Loucy (cell line): ENCODE measurements at regions not wholly inside any gene's neighbourhood (a gene's known extent, or its start where the extent isn't known, plus 50 kb on each side); places are given as distances from the start of the nearest gene placed in this dataset.

ENCODE experiments used
- H2AFZ ChIP-seq: fragments of 200-600 bp; sonication (generic); 2 replicates; pipeline ENCODE4 v1.6.0; 2016; ENCODE audit warnings: antibody characterized with exemption, mild to moderate bottlenecking, low read length, moderate library complexity
- H3F3A ChIP-seq: fragments of 200-600 bp; 2 replicates; pipeline ENCODE4 v1.6.0; 2016; ENCODE audit warnings: antibody characterized with exemption, low read depth, mild to moderate bottlenecking
- H3K27me3 ChIP-seq: fragments of 200-600 bp; sonication (generic); 2 replicates; pipeline ENCODE4 v1.6.1; 2014; ENCODE audit warnings: low read length, mild to moderate bottlenecking; ENCODE audit not compliant: insufficient read depth, poor library complexity, severe bottlenecking
- H3K36me3 ChIP-seq: fragments of 200-600 bp; sonication (generic); 2 replicates; pipeline ENCODE4 v1.6.1; 2016; ENCODE audit warnings: low read length; ENCODE audit not compliant: insufficient read depth
- H3K4me1 ChIP-seq: fragments of 200-600 bp; sonication (generic); 2 replicates; pipeline ENCODE4 v1.5.1; 2014; ENCODE audit warnings: low read length, mild to moderate bottlenecking; ENCODE audit not compliant: insufficient read depth, poor library complexity, severe bottlenecking
- H3K4me2 ChIP-seq: fragments of 200-600 bp; sonication (generic); 2 replicates; pipeline ENCODE4 v1.6.0; 2014; ENCODE audit warnings: antibody characterized with exemption, low read length, low read depth, mild to moderate bottlenecking; ENCODE audit not compliant: poor library complexity, severe bottlenecking
- H3K4me3 ChIP-seq: fragments of 200-600 bp; sonication (generic); 2 replicates; pipeline ENCODE4 v1.5.1; 2014; ENCODE audit warnings: low read length, mild to moderate bottlenecking, mixed read lengths; ENCODE audit not compliant: poor library complexity, severe bottlenecking
- H3K79me2 ChIP-seq: fragments of 200-600 bp; sonication (generic); 2 replicates; pipeline ENCODE4 v1.6.1; 2014; ENCODE audit warnings: low read length; ENCODE audit not compliant: insufficient read depth
- H3K9ac ChIP-seq: fragments of 200-600 bp; sonication (generic); 2 replicates; pipeline ENCODE4 v1.6.0; 2014; ENCODE audit warnings: mild to moderate bottlenecking, low read depth, low read length, moderate library complexity; ENCODE audit not compliant: poor library complexity, severe bottlenecking
- H3K9me2 ChIP-seq: fragments of 200-600 bp; sonication (generic); replicated peaks from 2 replicates; pipeline ENCODE4 v1.6.1; 2016; ENCODE audit warnings: low read depth, low read length, mixed read lengths
- H3K9me3 ChIP-seq: fragments of 200-600 bp; sonication (generic); 2 replicates; pipeline ENCODE4 v1.6.1; 2014; ENCODE audit warnings: mild to moderate bottlenecking, antibody characterized with exemption, low read length, low read depth; ENCODE audit not compliant: insufficient read depth
- H4K20me1 ChIP-seq: fragments of 200-600 bp; sonication (generic); 2 replicates; pipeline ENCODE4 v1.6.0; 2014; ENCODE audit warnings: antibody characterized with exemption, low read length, mild to moderate bottlenecking; ENCODE audit not compliant: insufficient read depth, poor library complexity, severe bottlenecking
- CTCF ChIP-seq: fragments of 200-600 bp; sonication (generic); conservative IDR thresholded peaks from 2 replicates; pipeline ENCODE4 v1.5.1; 2014; ENCODE audit warnings: mild to moderate bottlenecking, antibody characterized with exemption, low read length
- EZH2phosphoT487 ChIP-seq: fragments of 200-600 bp; IDR thresholded peaks from 2 replicates; pipeline ENCODE4 v1.6.1; 2018; ENCODE audit warnings: antibody characterized with exemption, mild to moderate bottlenecking, moderate library complexity, borderline replicate concordance

DNA sequence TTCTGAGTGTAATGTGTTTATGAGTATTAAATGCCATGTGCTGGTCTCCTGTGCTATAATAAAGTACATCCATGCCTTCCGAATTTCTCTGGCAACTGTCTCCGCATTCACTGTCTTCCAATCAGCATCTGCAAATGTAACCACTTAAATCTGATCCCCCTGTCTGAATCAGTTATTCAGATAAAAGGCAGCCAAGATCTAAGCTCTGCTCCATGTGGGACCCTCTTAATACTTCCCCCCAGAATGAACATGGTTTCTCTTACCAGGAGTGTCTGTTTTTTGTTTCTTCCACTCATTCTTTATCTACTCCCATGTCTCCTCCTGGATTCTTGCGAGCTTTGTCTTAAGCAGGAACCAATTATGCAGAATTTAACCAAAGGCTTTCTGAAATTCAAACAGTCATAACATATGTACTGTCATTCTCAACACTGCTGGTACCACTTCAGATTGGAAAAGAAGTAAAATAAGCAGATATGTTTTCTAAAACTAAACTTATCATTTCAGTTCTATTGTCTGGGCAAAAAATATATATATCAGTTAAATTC, 996.7 kb upstream of the FLRT2 start:
- no peak overlapping the region for H3K9ac ChIP-seq
- no peaks in the 10 kb centered on the region for H3K79me2 ChIP-seq
- H3F3A ChIP-seq = no peaks in the 10 kb centered on the region
- TF ChIP-seq CTCF = no peak
- no peak for TF ChIP-seq EZH2phosphoT487
- H3K27me3 ChIP-seq = no peaks in the 10 kb centered on the region
- no peaks in the 10 kb centered on the region for H4K20me1 ChIP-seq
- H3K4me3 ChIP-seq = no peak overlapping the region
- H3K9me3 ChIP-seq = no peaks in the 10 kb centered on the region
- no peak overlapping the region for H3K4me2 ChIP-seq
- no peaks in the 10 kb centered on the region for H3K9me2 ChIP-seq
- no peaks in the 10 kb centered on the region for H3K4me1 ChIP-seq
- H2AFZ ChIP-seq = no peak overlapping the region
- H3K36me3 ChIP-seq = no peaks in the 10 kb centered on the region

- Histone ChIP-seq H3K27me3 (no peaks in the 10 kb centered on the region), H2AFZ (no peak overlapping the region), H3K79me2 (no peaks in the 10 kb centered on the region), H3K4me2 (no peak overlapping the region), H3K9me3 (no peaks in the 10 kb centered on the region), H3K9me2 (no peaks in the 10 kb centered on the region), H3F3A (no peaks in the 10 kb centered on the region), H3K36me3 (no peaks in the 10 kb centered on the region), H3K4me1 (no peaks in the 10 kb centered on the region), H3K4me3 (no peak overlapping the region), H4K20me1 (no peaks in the 10 kb centered on the region), H3K9ac (no peak overlapping the region)
- TF ChIP-seq EZH2phosphoT487 (no peak), CTCF (no peak)
Measured at GRCh38 chr14:84533791-84534190, 996.2 kb upstream of the FLRT2 start.

DNA sequence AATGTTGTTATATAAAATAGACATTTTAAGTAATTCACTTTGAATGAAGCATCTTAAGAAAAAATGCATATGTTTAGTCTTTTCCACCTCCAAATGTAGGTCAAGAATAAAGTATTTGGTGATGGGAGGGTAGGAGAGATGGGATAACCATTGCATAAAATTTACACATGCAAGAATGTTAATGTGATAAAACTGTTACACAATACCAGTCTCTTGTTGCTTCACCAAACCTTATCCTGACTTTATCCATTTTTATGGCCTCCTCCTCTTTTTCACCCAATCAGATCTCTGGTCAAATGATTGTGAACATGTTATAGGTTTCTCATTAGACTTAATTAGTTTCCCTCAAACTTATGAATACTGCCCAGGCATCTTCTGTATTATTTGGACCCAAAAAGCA, 994.5 kb upstream of the FLRT2 start:
- Histone ChIP-seq H3K36me3 (no peaks in the 10 kb centered on the region), H3F3A (no peaks in the 10 kb centered on the region), H3K9me2 (no peaks in the 10 kb centered on the region), H3K27me3 (no peaks in the 10 kb centered on the region), H3K79me2 (no peaks in the 10 kb centered on the region), H3K4me2 (no peak overlapping the region), H3K9ac (no peak overlapping the region), H3K4me3 (no peak overlapping the region), H3K4me1 (no peaks in the 10 kb centered on the region), H2AFZ (no peak overlapping the region), H3K9me3 (no peaks in the 10 kb centered on the region), H4K20me1 (no peaks in the 10 kb centered on the region)
- no peak for TF ChIP-seq EZH2phosphoT487
- TF ChIP-seq CTCF = no peak
